DND-41 (cell line): ENCODE measurements at regions not wholly inside any gene's neighbourhood (a gene's known extent, or its start where the extent isn't known, plus 50 kb on each side); places are given as distances from the start of the nearest gene placed in this dataset.

Experiments
- ATAC-seq: fragments of 200-7000 bp; cut with Tn5 transposase; 3 replicates; pipeline ENCODE4 v1.9.1; 2021; ENCODE audit warnings: low read depth; ENCODE audit not compliant: insufficient read depth
- DNase-seq: peaks from one replicate; pipeline ENCODE4 v3.0.0-alpha.2; 2020
- H2AFZ ChIP-seq: 2 replicates; pipeline ENCODE4 v1.6.0; 2012; ENCODE audit warnings: low read depth, low read length
- H3K27ac ChIP-seq: 2 replicates; pipeline ENCODE4 v1.5.1; 2012; ENCODE audit warnings: low read length, inconsistent platforms
- H3K27me3 ChIP-seq: fragments of 200-600 bp; sonication (generic); 2 replicates; pipeline ENCODE4 v1.6.0; 2012; ENCODE audit warnings: low read length, mild to moderate bottlenecking, inconsistent platforms; ENCODE audit not compliant: insufficient read depth, poor library complexity
- H3K36me3 ChIP-seq: 2 replicates; pipeline ENCODE4 v1.5.1; 2012; ENCODE audit warnings: low read length, inconsistent platforms; ENCODE audit not compliant: insufficient read depth
- H3K4me1 ChIP-seq: 2 replicates; pipeline ENCODE4 v1.5.1; 2012; ENCODE audit warnings: mild to moderate bottlenecking, low read length; ENCODE audit not compliant: insufficient read depth
- H3K4me2 ChIP-seq: 2 replicates; pipeline ENCODE4 v1.6.0; 2012; ENCODE audit warnings: mild to moderate bottlenecking, moderate library complexity, low read length, inconsistent platforms; ENCODE audit not compliant: insufficient read depth
- H3K4me3 ChIP-seq, 2 experiments: fragments of 200-600 bp in 1 of 2; shearing (Covaris generic) in 1 of 2; 2 replicates each; pipeline ENCODE4 v1.5.1; 2012 to 2016; ENCODE audit warnings: inconsistent platforms in 2 of 2, low read length in 2 of 2, mild to moderate bottlenecking in 2 of 2, low read depth in 1 of 2, moderate library complexity in 1 of 2
- H3K79me2 ChIP-seq: 2 replicates; pipeline ENCODE4 v1.6.0; 2012; ENCODE audit warnings: low read length, inconsistent platforms; ENCODE audit not compliant: insufficient read depth
- H3K9ac ChIP-seq: 2 replicates; pipeline ENCODE4 v1.6.0; 2012; ENCODE audit warnings: low read depth, mild to moderate bottlenecking, inconsistent platforms, low read length, moderate library complexity
- H3K9me3 ChIP-seq: 2 replicates; pipeline ENCODE4 v1.5.1; 2012; ENCODE audit warnings: low read length, moderate library complexity, mild to moderate bottlenecking, inconsistent platforms; ENCODE audit not compliant: insufficient read depth, severe bottlenecking
- H4K20me1 ChIP-seq: 2 replicates; pipeline ENCODE4 v1.6.0; 2012; ENCODE audit warnings: low read length; ENCODE audit not compliant: insufficient read depth
- CTCF ChIP-seq: IDR thresholded peaks from 2 replicates; pipeline ENCODE4 v1.5.1; 2012; ENCODE audit warnings: borderline replicate concordance, low read length, moderate library complexity, mild to moderate bottlenecking; ENCODE audit not compliant: poor library complexity, severe bottlenecking; ENCODE audit errors: extremely low read depth
- EZH2 ChIP-seq: IDR thresholded peaks from 3 replicates; pipeline ENCODE4 v1.6.1; 2012; ENCODE audit warnings: borderline replicate concordance, low read depth, mild to moderate bottlenecking, moderate library complexity, low read length, inconsistent platforms; ENCODE audit not compliant: severe bottlenecking

DNA sequence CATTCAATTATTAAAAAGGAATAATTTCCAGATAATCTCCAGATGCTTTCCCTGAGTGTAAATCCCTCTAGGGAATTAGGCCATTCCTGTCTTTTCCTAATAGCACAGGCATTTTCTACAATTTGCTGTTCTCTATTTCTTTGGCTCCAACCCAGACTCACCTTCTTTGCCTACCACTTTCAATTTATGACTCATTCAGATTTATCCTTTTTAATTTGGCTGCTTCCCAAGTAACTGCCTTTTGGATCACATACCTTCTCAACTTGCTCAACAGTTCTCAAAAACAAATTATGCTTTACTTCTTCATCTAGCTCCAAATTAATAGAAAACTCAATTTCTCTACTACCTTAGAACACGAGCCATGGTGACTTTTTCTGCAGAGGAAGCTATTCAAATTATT lies 1166.3 kb upstream of the PCDH7 start:
- Histone ChIP-seq H3K4me2 (no peak overlapping the region), H3K4me1 (no peaks in the 10 kb centered on the region), H3K36me3 (no peaks in the 10 kb centered on the region), H4K20me1 (no peaks in the 10 kb centered on the region), H3K4me3 (no peak overlapping the region), H3K9me3 (no peaks in the 10 kb centered on the region), H3K79me2 (no peaks in the 10 kb centered on the region), H3K27me3 (no peaks in the 10 kb centered on the region), H2AFZ (no peak overlapping the region), H3K27ac (no peak overlapping the region), H3K9ac (no peak overlapping the region)
- DNase-seq: no peak
- TF ChIP-seq EZH2: no peak
- TF ChIP-seq CTCF: no peak
- ATAC-seq: no peak

DNA sequence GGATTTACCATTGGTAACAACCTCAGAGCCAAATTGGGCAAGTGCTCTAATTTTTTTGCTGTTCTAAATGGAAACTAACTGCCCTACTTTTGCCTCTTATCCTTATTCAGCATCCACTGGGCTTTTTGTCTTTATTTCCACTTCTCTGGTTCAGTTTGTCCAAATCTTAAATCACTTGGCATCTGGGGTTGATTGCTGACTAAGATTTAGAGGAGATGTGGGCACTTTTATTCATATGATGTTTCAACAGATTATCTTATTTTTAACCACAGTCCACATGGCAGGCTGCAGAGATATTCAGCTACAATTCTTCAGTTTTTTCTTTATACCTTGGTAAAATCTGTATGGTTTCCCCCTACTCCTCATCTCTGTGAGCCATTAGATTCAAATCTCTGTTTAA lies 1161.4 kb upstream of the PCDH7 start:
- Histone ChIP-seq H3K9ac (no peak overlapping the region), H3K4me1 (no peaks in the 10 kb centered on the region), H3K4me3 (no peak overlapping the region), H3K36me3 (no peaks in the 10 kb centered on the region), H3K9me3 (no peaks in the 10 kb centered on the region), H4K20me1 (no peaks in the 10 kb centered on the region), H3K79me2 (no peaks in the 10 kb centered on the region), H3K27me3 (no peaks in the 10 kb centered on the region), H2AFZ (no peak overlapping the region), H3K4me2 (no peak overlapping the region), H3K27ac (no peak overlapping the region)
- DNase-seq: no peak
- TF ChIP-seq EZH2 (no peak), CTCF (no peak)
- no peak for ATAC-seq

GRCh38 chr4:29559286-29559685 lies 1160.9 kb upstream of the PCDH7 start:
- H3K4me1 ChIP-seq: no peaks in the 10 kb centered on the region
- no peaks in the 10 kb centered on the region for H3K79me2 ChIP-seq
- H3K27ac ChIP-seq: no peak overlapping the region
- H3K4me3 ChIP-seq: no peak overlapping the region
- no peak overlapping the region for H3K9ac ChIP-seq
- TF ChIP-seq EZH2: no peak
- TF ChIP-seq CTCF: no peak
- H3K4me2 ChIP-seq: no peak overlapping the region
- no peaks in the 10 kb centered on the region for H3K27me3 ChIP-seq
- ATAC-seq (no peak), DNase-seq (no peak)
- H3K36me3 ChIP-seq: no peaks in the 10 kb centered on the region
- H3K9me3 ChIP-seq: no peaks in the 10 kb centered on the region
- no peaks in the 10 kb centered on the region for H4K20me1 ChIP-seq
- H2AFZ ChIP-seq: no peak overlapping the region

- DNase-seq (no peak), ATAC-seq (no peak)
- no peak overlapping the region for H3K27ac ChIP-seq
- H3K4me1 ChIP-seq: no peaks in the 10 kb centered on the region
- TF ChIP-seq EZH2 (no peak), CTCF (no peak)
- H3K79me2 ChIP-seq: no peaks in the 10 kb centered on the region
- no peak overlapping the region for H3K4me3 ChIP-seq
- H3K9ac ChIP-seq: no peak overlapping the region
- H4K20me1 ChIP-seq: no peaks in the 10 kb centered on the region
- H3K27me3 ChIP-seq: no peaks in the 10 kb centered on the region
- H3K36me3 ChIP-seq: no peaks in the 10 kb centered on the region
- no peak overlapping the region for H3K4me2 ChIP-seq
- no peak overlapping the region for H2AFZ ChIP-seq
- no peaks in the 10 kb centered on the region for H3K9me3 ChIP-seq
Measured at GRCh38 chr4:29560452-29560851, 1159.7 kb upstream of the PCDH7 start.
